Neural crest cell (in vitro differentiated cells): ENCODE measurements at regions not wholly inside any gene's neighbourhood (a gene's known extent, or its start where the extent isn't known, plus 50 kb on each side); places are given as distances from the start of the nearest gene placed in this dataset.
A peak's percentile ranks its signal among the peaks of the same experiment; 100 is the strongest.
"Not testable (repeated sequence)": the region's sequence is repeated elsewhere in the genome, so short reads cannot be mapped to it uniquely, and the experiment has no call there.

Experiments
- DNase-seq: peaks from one replicate; pipeline ENCODE4 v3.0.0; 2021; ENCODE audit warnings: low read depth, mixed read lengths, low spot score
- H3K27ac Mint-ChIP-seq: one replicate; pipeline ENCODE4 v1.8.0; 2021; ENCODE audit warnings: mild to moderate bottlenecking, mixed read lengths; ENCODE audit not compliant: unreplicated experiment
- H3K27me3 Mint-ChIP-seq: 2 replicates; pipeline ENCODE4 v1.8.0; 2021; ENCODE audit warnings: low read depth, mild to moderate bottlenecking, mixed read lengths
- H3K36me3 Mint-ChIP-seq: 2 replicates; pipeline ENCODE4 v1.8.0; 2021; ENCODE audit warnings: low read depth, mild to moderate bottlenecking, mixed read lengths
- H3K4me1 Mint-ChIP-seq: 2 replicates; pipeline ENCODE4 v1.8.0; 2021; ENCODE audit warnings: mixed read lengths
- H3K4me3 Mint-ChIP-seq: one replicate; pipeline ENCODE4 v1.8.0; 2021; ENCODE audit warnings: mild to moderate bottlenecking, mixed read lengths
- H3K9me3 Mint-ChIP-seq: 2 replicates; pipeline ENCODE4 v1.8.0; 2021; ENCODE audit warnings: mixed read lengths
- CTCF ChIP-seq: fragments of 200-600 bp; sonication (generic); conservative IDR thresholded peaks from 2 replicates; pipeline ENCODE4 v1.5.0; 2021; ENCODE audit warnings: antibody characterized with exemption, mild to moderate bottlenecking

GRCh38 chr4:33948921-33949320, 2295.4 kb downstream of the ARAP2 start:
- H3K4me3 Mint-ChIP-seq = no peak overlapping the region
- no peaks in the 10 kb centered on the region for H3K36me3 Mint-ChIP-seq
- peaks cover 3% of the 10 kb centered on the region for H3K9me3 Mint-ChIP-seq
- no peak for DNase-seq
- TF ChIP-seq CTCF = no peak
- H3K27ac Mint-ChIP-seq = no peak overlapping the region
- no peaks in the 10 kb centered on the region for H3K4me1 Mint-ChIP-seq
- no peaks in the 10 kb centered on the region for H3K27me3 Mint-ChIP-seq

DNA sequence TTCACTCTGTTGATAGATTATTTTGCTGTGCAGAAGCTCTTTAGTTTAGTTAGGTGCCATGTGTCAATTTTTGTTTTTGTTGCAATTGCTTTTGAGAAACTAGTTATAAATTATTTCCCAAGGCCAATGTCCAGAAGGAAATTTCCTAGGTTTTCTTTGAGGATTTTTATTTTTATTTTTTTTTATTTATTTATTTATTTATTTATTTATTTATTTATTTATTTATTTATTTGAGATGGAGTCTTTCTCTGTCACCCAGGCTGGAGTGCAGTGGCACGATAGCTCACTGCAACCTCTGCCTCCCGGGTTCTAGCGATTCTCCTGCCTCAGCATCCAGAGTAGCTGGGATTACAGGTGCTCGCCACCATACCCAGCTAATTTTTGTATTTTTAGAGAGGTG, 2290.5 kb downstream of the ARAP2 start:
- not testable (repeated sequence) for H3K27me3 Mint-ChIP-seq, H3K4me3 Mint-ChIP-seq, DNase-seq, H3K27ac Mint-ChIP-seq, H3K4me1 Mint-ChIP-seq, H3K36me3 Mint-ChIP-seq
- peaks cover 11% of the 10 kb centered on the region for H3K9me3 Mint-ChIP-seq

GRCh38 chr4:33954759-33955158, 2289.6 kb downstream of the ARAP2 start:
- Mint-ChIP-seq H3K27me3 (no peaks in the 10 kb centered on the region), H3K36me3 (no peaks in the 10 kb centered on the region), H3K4me1 (no peaks in the 10 kb centered on the region), H3K27ac (no peak overlapping the region), H3K9me3 (peaks cover 11% of the 10 kb centered on the region), H3K4me3 (no peak overlapping the region)
- no peak for TF ChIP-seq CTCF
- DNase-seq = no peak

GRCh38 chr4:33959519-33959918, 2284.8 kb downstream of the ARAP2 start:
- Mint-ChIP-seq H3K27me3 (no peaks in the 10 kb centered on the region), H3K27ac (no peak overlapping the region), H3K4me3 (no peak overlapping the region), H3K9me3 (peaks cover 11% of the 10 kb centered on the region), H3K4me1 (no peaks in the 10 kb centered on the region), H3K36me3 (no peaks in the 10 kb centered on the region)
- no peak for DNase-seq
- no peak for TF ChIP-seq CTCF

GRCh38 chr4:33961761-33962160, 2282.6 kb downstream of the ARAP2 start:
- no peak for TF ChIP-seq CTCF
- Mint-ChIP-seq H3K9me3 (peaks cover 11% of the 10 kb centered on the region), H3K4me1 (no peaks in the 10 kb centered on the region), H3K36me3 (no peaks in the 10 kb centered on the region), H3K27me3 (no peaks in the 10 kb centered on the region), H3K27ac (no peak overlapping the region), H3K4me3 (no peak overlapping the region)
- DNase-seq = no peak

- Mint-ChIP-seq H3K4me1 (no peaks in the 10 kb centered on the region), H3K27ac (no peak overlapping the region), H3K4me3 (no peak overlapping the region), H3K9me3 (peaks cover 10% of the 10 kb centered on the region), H3K27me3 (no peaks in the 10 kb centered on the region), H3K36me3 (no peaks in the 10 kb centered on the region)
- peak; percentile 35 for TF ChIP-seq CTCF
- DNase-seq = no peak
These were observed 2277.5 kb downstream of the ARAP2 start for GRCh38 chr4:33966808-33967207.
